GM23338 (cell line): ENCODE measurements at regions not wholly inside any gene's neighbourhood (a gene's known extent, or its start where the extent isn't known, plus 50 kb on each side); places are given as distances from the start of the nearest gene placed in this dataset.
"Not testable (repeated sequence)": the region's sequence is repeated elsewhere in the genome, so short reads cannot be mapped to it uniquely, and the experiment has no call there.

ENCODE experiments used
- ATAC-seq: fragments of 200-7000 bp; cut with Tn5 transposase; 3 replicates; pipeline ENCODE4 v1.9.1; 2020
- DNase-seq: peaks from one replicate; pipeline ENCODE4 v3.0.0-alpha.2; 2015; ENCODE audit warnings: low spot score
- H2AFZ ChIP-seq: fragments of 200-600 bp; sonication (generic); 2 replicates; pipeline ENCODE4 v1.8.0; 2016; ENCODE audit warnings: antibody characterized with exemption, mild to moderate bottlenecking, moderate library complexity
- H3F3A ChIP-seq: fragments of 200-600 bp; sonication (generic); replicated peaks from 2 replicates; pipeline ENCODE4 v1.8.0; 2017; ENCODE audit warnings: antibody characterized with exemption, mixed run types, low read depth
- H3K27ac ChIP-seq: fragments of 200-600 bp; sonication (generic); 2 replicates; pipeline ENCODE4 v1.6.1; 2016; ENCODE audit warnings: low read depth
- H3K27me3 ChIP-seq: fragments of 200-600 bp; sonication (generic); 2 replicates; pipeline ENCODE4 v1.8.0; 2016; ENCODE audit warnings: mild to moderate bottlenecking, mixed run types, moderate library complexity; ENCODE audit not compliant: insufficient read depth
- H3K36me3 ChIP-seq: fragments of 200-600 bp; sonication (generic); 2 replicates; pipeline ENCODE4 v1.8.0; 2016; ENCODE audit warnings: mild to moderate bottlenecking; ENCODE audit not compliant: insufficient read depth
- H3K4me1 ChIP-seq: fragments of 200-600 bp; sonication (generic); 2 replicates; pipeline ENCODE4 v1.8.0; 2016; ENCODE audit warnings: mild to moderate bottlenecking, moderate library complexity; ENCODE audit not compliant: insufficient read depth
- H3K4me2 ChIP-seq: fragments of 200-600 bp; sonication (generic); 2 replicates; pipeline ENCODE4 v1.7.1; 2017; ENCODE audit warnings: mixed run types
- H3K4me3 ChIP-seq: fragments of 200-600 bp; sonication (generic); 2 replicates; pipeline ENCODE4 v1.6.1; 2016; ENCODE audit warnings: mixed run types
- H3K79me2 ChIP-seq: fragments of 200-600 bp; sonication (generic); replicated peaks from 2 replicates; pipeline ENCODE4 v1.8.0; 2017; ENCODE audit warnings: mild to moderate bottlenecking; ENCODE audit not compliant: insufficient read depth
- H3K9me2 ChIP-seq: fragments of 200-600 bp; sonication (generic); 2 replicates; pipeline ENCODE4 v1.8.0; 2017; ENCODE audit not compliant: insufficient read depth
- H4K20me1 ChIP-seq: fragments of 200-600 bp; sonication (generic); replicated peaks from 2 replicates; pipeline ENCODE4 v1.8.0; 2017; ENCODE audit warnings: mild to moderate bottlenecking; ENCODE audit not compliant: insufficient read depth
- H3K27ac Mint-ChIP-seq: 2 replicates; pipeline ENCODE4 v1.8.0; 2020; ENCODE audit warnings: inconsistent platforms, mild to moderate bottlenecking, moderate library complexity, mixed read lengths
- H3K27me3 Mint-ChIP-seq: 3 replicates; pipeline ENCODE4 v1.8.0; 2022; ENCODE audit warnings: low read depth, mild to moderate bottlenecking, moderate library complexity, mixed read lengths, inconsistent platforms; ENCODE audit not compliant: insufficient read depth, poor library complexity
- H3K36me3 Mint-ChIP-seq: 3 replicates; pipeline ENCODE4 v1.8.0; 2021; ENCODE audit warnings: low read depth, mild to moderate bottlenecking, inconsistent platforms, moderate library complexity, mixed read lengths
- H3K4me1 Mint-ChIP-seq: 3 replicates; pipeline ENCODE4 v1.8.0; 2020; ENCODE audit warnings: mild to moderate bottlenecking, inconsistent platforms, mixed read lengths
- H3K4me3 Mint-ChIP-seq: 3 replicates; pipeline ENCODE4 v1.8.0; 2021; ENCODE audit warnings: moderate library complexity, mild to moderate bottlenecking, inconsistent platforms, mixed read lengths
- H3K9me3 Mint-ChIP-seq: 3 replicates; pipeline ENCODE4 v1.8.0; 2020; ENCODE audit warnings: moderate library complexity, mild to moderate bottlenecking, inconsistent platforms, mixed read lengths
- CREB1 ChIP-seq: fragments of 250-450 bp; sonication (Bioruptor Pico); IDR thresholded peaks from 2 replicates; pipeline ENCODE4 v1.5.0; 2020; ENCODE audit warnings: low read depth, mild to moderate bottlenecking, moderate library complexity
- CTCF ChIP-seq, 2 experiments: fragments of 200-600 bp in 1 of 2; sonication (generic) in 1 of 2; conservative IDR thresholded peaks; 2 replicates each; pipeline versions ENCODE4 v1.5.1 to v1.6.1; 2016 to 2017; ENCODE audit warnings: antibody characterized with exemption in 2 of 2, low read depth in 2 of 2, mild to moderate bottlenecking in 2 of 2, moderate library complexity in 1 of 2
- JUNB ChIP-seq: IDR thresholded peaks from one replicate; pipeline ENCODE4 v1.6.1; 2016; ENCODE audit warnings: antibody characterized with exemption; ENCODE audit not compliant: unreplicated experiment
- ZNF114 ChIP-seq: fragments of 250-450 bp; sonication (Bioruptor Pico); IDR thresholded peaks from 2 replicates; pipeline ENCODE4 v1.5.0; 2020; ENCODE audit warnings: mild to moderate bottlenecking, moderate library complexity
- ZNF331 ChIP-seq: fragments of 250-450 bp; sonication (Bioruptor Pico); IDR thresholded peaks from 2 replicates; pipeline ENCODE4 v1.5.0; 2020; ENCODE audit warnings: low read depth, mild to moderate bottlenecking, moderate library complexity

DNA sequence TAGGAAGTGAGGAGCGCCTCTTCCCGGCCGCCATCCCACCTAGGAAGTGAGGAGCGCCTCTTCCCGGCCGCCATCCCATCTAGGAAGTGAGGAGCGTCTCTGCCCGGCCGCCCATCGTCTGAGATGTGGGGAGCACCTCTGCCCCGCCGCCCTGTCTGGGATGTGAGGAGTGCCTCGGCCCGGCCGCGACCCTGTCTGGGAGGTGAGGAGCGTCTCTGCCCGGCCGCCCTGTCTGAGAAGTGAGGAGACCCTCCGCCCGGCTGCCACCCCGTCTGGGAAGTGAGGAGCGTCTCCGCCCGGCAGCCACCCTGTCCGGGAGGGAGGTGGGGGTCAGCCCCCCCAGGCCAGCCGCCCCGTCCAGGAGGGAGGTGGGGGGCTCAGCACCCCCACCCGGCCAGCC is 814.4 kb downstream of the GATA3 start:
- H3K36me3 ChIP-seq, H3K27ac Mint-ChIP-seq, H3K9me2 ChIP-seq, DNase-seq, H3K27ac ChIP-seq, H3K27me3 ChIP-seq, ATAC-seq, H2AFZ ChIP-seq, H3K79me2 ChIP-seq, H4K20me1 ChIP-seq, H3K4me1 Mint-ChIP-seq, H3K27me3 Mint-ChIP-seq, H3K4me3 Mint-ChIP-seq, H3K4me3 ChIP-seq, H3K36me3 Mint-ChIP-seq, H3K4me1 ChIP-seq, H3F3A ChIP-seq, H3K4me2 ChIP-seq: not testable (repeated sequence)
- H3K9me3 Mint-ChIP-seq: peaks cover 12% of the 10 kb centered on the region; the same call in 2 of the 3 replicates

- H2AFZ ChIP-seq: no peak overlapping the region
- no peak overlapping the region for H3K4me2 ChIP-seq
- no peak overlapping the region for H3K27ac ChIP-seq
- no peak for ATAC-seq
- TF ChIP-seq ZNF331 (no peak), CTCF (conservative IDR thresholded peaks at IDR 0.05; ENCODE audit: low read depth in 2 of 2) (peak in 1 of 2 experiments; percentile 33; a peak in 2 of 4 replicates)
- H3F3A ChIP-seq: no peaks in the 10 kb centered on the region
- H3K79me2 ChIP-seq: no peaks in the 10 kb centered on the region
- H4K20me1 ChIP-seq: no peaks in the 10 kb centered on the region
- H3K27me3 Mint-ChIP-seq: peaks cover 4% of the 10 kb centered on the region
- H3K9me3 Mint-ChIP-seq: peaks cover 8% of the 10 kb centered on the region; the same call in 2 of the 3 replicates
- no peaks in the 10 kb centered on the region for H3K27me3 ChIP-seq
- no peak overlapping the region for H3K4me3 Mint-ChIP-seq
- no peak overlapping the region for H3K4me3 ChIP-seq
- H3K4me1 Mint-ChIP-seq: no peaks in the 10 kb centered on the region
- H3K9me2 ChIP-seq: no peaks in the 10 kb centered on the region
- H3K36me3 ChIP-seq: no peaks in the 10 kb centered on the region
- peak; percentile 6 for DNase-seq
- H3K4me1 ChIP-seq: no peaks in the 10 kb centered on the region
- H3K36me3 Mint-ChIP-seq: peaks cover under 1% of the 10 kb centered on the region; the same call in 1 of the 3 replicates
- H3K27ac Mint-ChIP-seq: no peak overlapping the region
Observed at GRCh38 chr10:8873310-8873709, 818.8 kb downstream of the GATA3 start.

DNA sequence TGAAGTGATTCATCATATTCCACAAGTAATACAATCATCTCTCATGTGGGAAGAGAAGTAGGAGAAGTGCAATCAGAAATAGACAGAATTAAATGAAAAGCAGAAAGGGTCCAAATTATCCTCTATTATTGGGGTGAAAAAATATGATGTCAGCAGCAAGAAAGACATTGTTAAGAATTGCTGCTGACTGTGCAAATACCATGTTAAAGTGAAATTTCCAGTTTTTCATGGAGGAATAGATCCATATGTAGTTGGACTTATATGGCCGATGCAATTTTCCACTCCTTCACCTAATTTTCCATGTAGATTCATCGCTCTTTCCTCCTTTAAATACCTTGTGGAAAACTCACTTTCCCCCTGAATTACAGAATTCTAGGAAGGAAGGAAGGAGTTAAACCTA is 819.8 kb downstream of the GATA3 start:
- Mint-ChIP-seq H3K36me3 (no peaks in the 10 kb centered on the region), H3K4me1 (no peaks in the 10 kb centered on the region), H3K27me3 (no peaks in the 10 kb centered on the region), H3K4me3 (no peak overlapping the region), H3K9me3 (peaks cover 2% of the 10 kb centered on the region; the same call in 2 of the 3 replicates), H3K27ac (no peak overlapping the region)
- ATAC-seq (no peak), DNase-seq (no peak)
- Histone ChIP-seq H3F3A (no peaks in the 10 kb centered on the region), H3K27ac (no peak overlapping the region), H3K79me2 (no peaks in the 10 kb centered on the region), H3K27me3 (no peaks in the 10 kb centered on the region), H3K9me2 (no peaks in the 10 kb centered on the region), H3K4me2 (no peak overlapping the region), H4K20me1 (no peaks in the 10 kb centered on the region), H3K4me3 (no peak overlapping the region), H3K4me1 (no peaks in the 10 kb centered on the region), H3K36me3 (no peaks in the 10 kb centered on the region), H2AFZ (no peak overlapping the region)
- TF ChIP-seq JUNB: no peak

- Histone ChIP-seq H3K27me3 (no peaks in the 10 kb centered on the region), H3K9me2 (no peaks in the 10 kb centered on the region), H2AFZ (no peak overlapping the region), H3K27ac (no peak overlapping the region), H3F3A (no peaks in the 10 kb centered on the region), H3K79me2 (no peaks in the 10 kb centered on the region), H3K4me2 (no peak overlapping the region), H3K4me3 (no peak overlapping the region), H3K36me3 (no peaks in the 10 kb centered on the region), H4K20me1 (no peaks in the 10 kb centered on the region), H3K4me1 (no peaks in the 10 kb centered on the region)
- no peaks in the 10 kb centered on the region; the same call in 2 of the 3 replicates for H3K9me3 Mint-ChIP-seq
- DNase-seq: no peak
- ATAC-seq: no peak
- TF ChIP-seq JUNB: no peak
- TF ChIP-seq CTCF (conservative IDR thresholded peaks at IDR 0.05; ENCODE audit: low read depth in 2 of 2): no peak
- TF ChIP-seq CREB1 (CRISPR knock-in tag): no peak
- TF ChIP-seq ZNF114: no peak
- H3K27ac Mint-ChIP-seq: no peak overlapping the region
- H3K4me3 Mint-ChIP-seq: no peak overlapping the region
- no peaks in the 10 kb centered on the region for H3K4me1 Mint-ChIP-seq
- no peaks in the 10 kb centered on the region for H3K27me3 Mint-ChIP-seq
- no peaks in the 10 kb centered on the region for H3K36me3 Mint-ChIP-seq
Observed at GRCh38 chr10:8874972-8875371, 820.5 kb downstream of the GATA3 start.
